T-cell (primary cell): ENCODE measurements at regions not wholly inside any gene's neighbourhood (a gene's known extent, or its start where the extent isn't known, plus 50 kb on each side); places are given as distances from the start of the nearest gene placed in this dataset.
A peak's percentile ranks its signal among the peaks of the same experiment; 100 is the strongest.

ENCODE experiments used
- ATAC-seq, 4 experiments: fragments of 200-7000 bp in 3 of 4; fragments of 150-1000 bp in 1 of 4; cut with Tn5 transposase; replicated peaks in 1 of 4; 1 replicate in 3 of 4; 2 replicates in 1 of 4; pipeline ENCODE4 v1.10.0; 2021; ENCODE audit warnings: moderate library complexity in 3 of 4, mild to moderate bottlenecking in 2 of 4, moderate number of reproducible peaks in 1 of 4
- CTCF ChIA-PET, 2 donors: fragments of 300-600 bp; sonication (Branson Sonifier 250); formaldehyde crosslinking; loops; one replicate each; lab custom pipeline; 2022; ENCODE audit warnings: antibody characterized with exemption in 2 of 2; lab: Charles Lee
- POLR2A ChIA-PET, 2 donors: fragments of 300-600 bp; sonication (Branson Sonifier 250); formaldehyde crosslinking; loops; one replicate each; lab custom pipeline; 2022; ENCODE audit warnings: antibody characterized with exemption in 2 of 2; lab: Charles Lee
- DNase-seq, 35 experiments: peaks; one replicate each; pipeline versions ENCODE4 v3.0.0 to v3.0.0-alpha.2; 2013 to 2023
- H3K27ac ChIP-seq: one replicate; pipeline ENCODE4 v1.5.1; 2013; ENCODE audit warnings: low read length
- H3K27me3 ChIP-seq, 2 experiments: replicated peaks in 1 of 2; 1 replicate in 1 of 2; 2 replicates in 1 of 2; pipeline versions ENCODE4 v1.6.1 to v1.7.0; 2013; ENCODE audit warnings: low read length in 1 of 2, mixed read lengths in 1 of 2; ENCODE audit not compliant: control insufficient read depth in 2 of 2, insufficient read depth in 2 of 2; ENCODE audit errors: extremely low read depth in 1 of 2
- H3K36me3 ChIP-seq, 2 donors: 1 replicate in 1 of 2; 2 replicates in 1 of 2; pipeline versions ENCODE4 v1.6.1 to v1.7.0; 2013; ENCODE audit warnings: low read length in 1 of 2; ENCODE audit not compliant: control insufficient read depth in 2 of 2, insufficient read depth in 1 of 2; ENCODE audit errors: extremely low read depth in 1 of 2
- H3K4me1 ChIP-seq, 2 experiments: 1 replicate in 1 of 2; 2 replicates in 1 of 2; pipeline versions ENCODE4 v1.6.1 to v1.7.0; 2013; ENCODE audit warnings: low read length in 2 of 2, mixed read lengths in 1 of 2; ENCODE audit not compliant: insufficient read depth in 2 of 2, control insufficient read depth in 1 of 2; ENCODE audit errors: extremely low read depth in 1 of 2
- H3K4me3 ChIP-seq, 2 donors: 1 replicate in 1 of 2; 2 replicates in 1 of 2; pipeline versions ENCODE4 v1.5.1 to v1.7.0; 2013; ENCODE audit warnings: mild to moderate bottlenecking in 2 of 2, low read length in 1 of 2, moderate library complexity in 1 of 2; ENCODE audit not compliant: control insufficient read depth in 1 of 2; ENCODE audit errors: extremely low read depth in 1 of 2
- H3K9me3 ChIP-seq: 2 replicates; pipeline ENCODE4 v1.7.0; 2013
- H3K27ac Mint-ChIP-seq, 2 donors: one replicate each; pipeline ENCODE4 v1.8.0; 2020 to 2021; ENCODE audit warnings: mild to moderate bottlenecking in 2 of 2, mixed read lengths in 2 of 2
- H3K27me3 Mint-ChIP-seq, 2 donors: one replicate each; pipeline ENCODE4 v1.8.0; 2021 to 2022; ENCODE audit warnings: mixed read lengths in 2 of 2
- H3K36me3 Mint-ChIP-seq: one replicate; pipeline ENCODE4 v1.8.0; 2021; ENCODE audit warnings: mixed read lengths
- H3K4me1 Mint-ChIP-seq, 3 donors: one replicate each; pipeline ENCODE4 v1.8.0; 2020 to 2022; ENCODE audit warnings: mixed read lengths in 3 of 3, mild to moderate bottlenecking in 1 of 3
- H3K4me3 Mint-ChIP-seq, 3 donors: one replicate each; pipeline ENCODE4 v1.8.0; 2020 to 2022; ENCODE audit warnings: mild to moderate bottlenecking in 3 of 3, mixed read lengths in 3 of 3, moderate library complexity in 3 of 3
- H3K9me3 Mint-ChIP-seq, 3 donors: one replicate each; pipeline ENCODE4 v1.8.0; 2020 to 2022; ENCODE audit warnings: mixed read lengths in 3 of 3
- WGBS: methylation state at CpG from one replicate; pipeline ENCODE4 v1.1.5; 2013; ENCODE audit warnings: missing lambda C conversion rate; ENCODE audit not compliant: insufficient coverage; 5-methylcytosine and 5-hydroxymethylcytosine counted together

GRCh38 chr16:85989863-85990643, 91.1 kb downstream of the IRF8 start:
- peaks cover 8 to 40% (median 18%) of the 10 kb centered on the region in 3 donors for H3K4me1 Mint-ChIP-seq
- Histone ChIP-seq H3K27me3 (peaks cover 0 to 25% of the 10 kb centered on the region in 2 experiments), H3K36me3 (no peaks in the 10 kb centered on the region), H3K4me1 (peaks cover 0 to 23% of the 10 kb centered on the region in 2 experiments), H3K4me3 (no peak overlapping the region), H3K27ac (no peak overlapping the region), H3K9me3 (no peaks in the 10 kb centered on the region)
- no peaks in the 10 kb centered on the region for H3K9me3 Mint-ChIP-seq
- CTCF ChIA-PET = interaction anchor here (6.9 to 8.3 kb wide), 2 partner anchors 169 to 170 kb away, joined by 64 to 98 read pairs; no protein-coding TSS in a partner anchor
- no peak overlapping the region for H3K4me3 Mint-ChIP-seq
- POLR2A ChIA-PET = no interaction called here
- ATAC-seq (no peak), DNase-seq (peak in 1 of 35 experiments; percentile 11)
- peaks cover 9 to 11% of the 10 kb centered on the region in 2 donors for H3K27me3 Mint-ChIP-seq
- no peaks in the 10 kb centered on the region for H3K36me3 Mint-ChIP-seq
- WGBS = 79% methylated on average over 6 of the region's 15 CpGs
- H3K27ac Mint-ChIP-seq = no peak overlapping the region

- peaks cover 4 to 11% of the 10 kb centered on the region in 2 donors for H3K27me3 Mint-ChIP-seq
- WGBS = 97% methylated on average over 8 of the region's 12 CpGs
- Histone ChIP-seq H3K9me3 (no peaks in the 10 kb centered on the region), H3K36me3 (no peaks in the 10 kb centered on the region), H3K4me1 (peaks cover 0 to 22% of the 10 kb centered on the region in 2 experiments), H3K4me3 (no peak overlapping the region), H3K27me3 (peaks cover 0 to 25% of the 10 kb centered on the region in 2 experiments), H3K27ac (no peak overlapping the region)
- DNase-seq (peak in 1 of 35 experiments; percentile 21), ATAC-seq (no peak)
- H3K4me1 Mint-ChIP-seq = peaks cover 9 to 41% (median 22%) of the 10 kb centered on the region in 3 donors
- H3K27ac Mint-ChIP-seq = no peak overlapping the region
- CTCF ChIA-PET = interaction anchor here (6.9 to 8.3 kb wide), 2 partner anchors 170 to 171 kb away, joined by 64 to 98 read pairs; no protein-coding TSS in a partner anchor
- no peaks in the 10 kb centered on the region for H3K9me3 Mint-ChIP-seq
- H3K4me3 Mint-ChIP-seq = no peak overlapping the region
- no peaks in the 10 kb centered on the region for H3K36me3 Mint-ChIP-seq
- POLR2A ChIA-PET = interaction anchor here in 1 of 2 donors (0.6 kb wide), 1 partner anchor 170 kb away, joined by 4 read pairs; no protein-coding TSS in a partner anchor
These were observed 91.9 kb downstream of the IRF8 start for GRCh38 chr16:85990861-85991301.

GRCh38 chr16:85991425-85991824, 92.5 kb downstream of the IRF8 start:
- no peak overlapping the region for H3K27ac Mint-ChIP-seq
- peaks cover 4 to 11% of the 10 kb centered on the region in 2 donors for H3K27me3 Mint-ChIP-seq
- H3K4me3 ChIP-seq = no peak overlapping the region
- peaks cover 0 to 25% of the 10 kb centered on the region in 2 experiments for H3K4me1 ChIP-seq
- ChIA-PET POLR2A (no interaction called here), CTCF (interaction anchor here (0.8 to 8.3 kb wide), 3 partner anchors 171 to 175 kb away, joined by 4 to 98 read pairs (median 64); no protein-coding TSS in a partner anchor)
- no peaks in the 10 kb centered on the region for H3K36me3 Mint-ChIP-seq
- no peaks in the 10 kb centered on the region for H3K9me3 Mint-ChIP-seq
- no CpG with 5 or more reads among the region's 7 CpGs for WGBS
- H3K36me3 ChIP-seq = no peaks in the 10 kb centered on the region
- H3K4me1 Mint-ChIP-seq = peaks cover 15 to 45% (median 25%) of the 10 kb centered on the region in 3 donors
- H3K4me3 Mint-ChIP-seq = no peak overlapping the region
- H3K27me3 ChIP-seq = peaks cover 0 to 27% of the 10 kb centered on the region in 2 experiments
- DNase-seq (no peak), ATAC-seq (no peak)
- H3K27ac ChIP-seq = no peak overlapping the region
- H3K9me3 ChIP-seq = no peaks in the 10 kb centered on the region

DNA sequence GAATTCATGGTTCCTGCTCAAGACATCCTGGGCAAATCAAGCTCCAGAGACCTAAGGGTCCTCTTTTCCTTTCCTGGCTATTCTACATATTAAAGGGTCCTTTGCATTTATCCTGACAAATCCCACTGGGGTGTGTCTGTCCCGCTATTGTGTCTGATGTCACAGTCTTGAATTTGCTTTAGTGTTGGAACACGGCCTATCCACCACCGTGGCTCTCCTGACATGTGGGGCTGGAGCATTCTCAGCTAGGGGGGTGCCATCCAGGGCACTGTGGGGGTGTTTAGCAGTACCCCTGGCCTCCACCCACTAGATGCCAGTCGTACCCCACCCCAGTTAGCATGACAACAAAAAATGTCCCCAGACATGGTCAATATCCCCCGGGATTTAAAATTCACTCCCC, 92.9 kb downstream of the IRF8 start:
- Mint-ChIP-seq H3K4me1 (peaks cover 13 to 43% (median 22%) of the 10 kb centered on the region in 3 donors), H3K36me3 (no peaks in the 10 kb centered on the region), H3K4me3 (no peak overlapping the region), H3K27me3 (peaks cover 4 to 11% of the 10 kb centered on the region in 2 donors), H3K27ac (no peak overlapping the region), H3K9me3 (no peaks in the 10 kb centered on the region)
- Histone ChIP-seq H3K27me3 (peaks cover 0 to 26% of the 10 kb centered on the region in 2 experiments), H3K9me3 (no peaks in the 10 kb centered on the region), H3K36me3 (no peaks in the 10 kb centered on the region), H3K27ac (no peak overlapping the region), H3K4me3 (no peak overlapping the region), H3K4me1 (peaks cover 0 to 23% of the 10 kb centered on the region in 2 experiments)
- WGBS = 100% methylated on average over 4 of the region's 5 CpGs
- CTCF ChIA-PET = interaction anchor here in 1 of 2 donors (0.8 to 8.3 kb wide), 2 partner anchors 171 to 175 kb away, joined by 4 to 64 read pairs; no protein-coding TSS in a partner anchor
- POLR2A ChIA-PET = no interaction called here
- ATAC-seq = no peak
- peak in 1 of 35 experiments; percentile 7 for DNase-seq

DNA sequence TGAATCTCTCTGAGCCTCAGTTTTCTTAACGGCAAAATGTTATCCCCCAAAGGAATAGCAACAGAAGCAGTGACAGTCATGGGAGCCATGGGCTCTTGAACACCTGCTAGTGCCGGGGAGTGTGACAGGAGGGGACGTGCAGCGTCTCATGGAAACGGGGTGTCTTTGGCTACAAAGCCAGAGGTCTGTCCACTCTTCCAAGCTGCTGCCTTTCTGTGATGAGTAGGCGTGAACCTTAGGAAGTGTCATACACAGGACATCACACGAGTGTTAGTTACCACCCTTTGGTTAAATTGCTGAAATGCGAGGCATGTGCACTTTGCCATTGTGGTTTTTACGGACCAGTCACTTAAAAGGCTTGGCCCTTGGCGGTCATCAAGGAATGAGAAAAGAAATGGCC, 93.4 kb downstream of the IRF8 start:
- POLR2A ChIA-PET = no interaction called here
- ATAC-seq (no peak), DNase-seq (peak in 1 of 35 experiments; percentile 2)
- peaks cover 12 to 41% (median 22%) of the 10 kb centered on the region in 3 donors for H3K4me1 Mint-ChIP-seq
- Histone ChIP-seq H3K4me3 (no peak overlapping the region), H3K27ac (no peak overlapping the region), H3K9me3 (no peaks in the 10 kb centered on the region), H3K36me3 (no peaks in the 10 kb centered on the region), H3K27me3 (peaks cover 0 to 23% of the 10 kb centered on the region in 2 experiments), H3K4me1 (peaks cover 0 to 18% of the 10 kb centered on the region in 2 experiments)
- H3K36me3 Mint-ChIP-seq = no peaks in the 10 kb centered on the region
- CTCF ChIA-PET = interaction anchor here in 1 of 2 donors (8.3 kb wide), 1 partner anchor 172 kb away, joined by 64 read pairs; no protein-coding TSS in a partner anchor
- H3K4me3 Mint-ChIP-seq = no peak overlapping the region
- H3K27ac Mint-ChIP-seq = no peak overlapping the region
- 73% methylated on average over 10 of the region's 10 CpGs for WGBS
- peaks cover 4 to 11% of the 10 kb centered on the region in 2 donors for H3K27me3 Mint-ChIP-seq
- H3K9me3 Mint-ChIP-seq = no peaks in the 10 kb centered on the region

GRCh38 chr16:85992779-85993178, 93.8 kb downstream of the IRF8 start:
- ATAC-seq = no peak
- no peak overlapping the region for H3K27ac ChIP-seq

More at GRCh38 chr16:85992779-85993178, 93.8 kb downstream of the IRF8 start:
- Histone ChIP-seq H3K36me3 (no peaks in the 10 kb centered on the region), H3K27me3 (peaks cover 0 to 22% of the 10 kb centered on the region in 2 experiments), H3K4me3 (no peak overlapping the region), H3K9me3 (no peaks in the 10 kb centered on the region), H3K4me1 (peaks cover 0 to 15% of the 10 kb centered on the region in 2 experiments)
- DNase-seq = no peak
- Mint-ChIP-seq H3K27ac (no peak overlapping the region), H3K4me3 (no peak overlapping the region), H3K9me3 (no peaks in the 10 kb centered on the region), H3K27me3 (peaks cover 4 to 11% of the 10 kb centered on the region in 2 donors), H3K4me1 (peaks cover 12 to 40% (median 22%) of the 10 kb centered on the region in 3 donors), H3K36me3 (no peaks in the 10 kb centered on the region)
- ChIA-PET POLR2A (no interaction called here), CTCF (interaction anchor here in 1 of 2 donors (0.8 kb wide), 1 partner anchor 24 kb away, joined by 5 read pairs; no protein-coding TSS in a partner anchor)
- 80% methylated on average over 1 of the region's 2 CpGs for WGBS
